GM21423 (cell line): ENCODE measurements at regions not wholly inside any gene's neighbourhood (a gene's known extent, or its start where the extent isn't known, plus 50 kb on each side); places are given as distances from the start of the nearest gene placed in this dataset.

Experiments
- ATAC-seq: cut with Tn5 transposase; IDR thresholded peaks from one replicate; pipeline ENCODE4 v1.9.1; 2021; ENCODE audit warnings: mild to moderate bottlenecking, moderate library complexity; ENCODE audit not compliant: unreplicated experiment

GRCh38 chr11:37038911-37039310 is 440.9 kb upstream of the RAG2 start:
- no peak for ATAC-seq

GRCh38 chr11:37026741-37027140 is 428.7 kb upstream of the RAG2 start:
- ATAC-seq = no peak

GRCh38 chr11:37026326-37026725 is 428.3 kb upstream of the RAG2 start:
- no peak for ATAC-seq

- ATAC-seq = no peak
These were observed 408.5 kb upstream of the RAG2 start for GRCh38 chr11:37006563-37006962.

GRCh38 chr11:37002831-37003230 is 404.8 kb upstream of the RAG2 start:
- no peak for ATAC-seq

GRCh38 chr11:36997656-36998055 is 399.6 kb upstream of the RAG2 start:
- ATAC-seq = no peak

GRCh38 chr11:36996795-36997194 is 398.8 kb upstream of the RAG2 start:
- no peak for ATAC-seq

GRCh38 chr11:36994208-36994607 is 396.2 kb upstream of the RAG2 start:
- no peak for ATAC-seq

- ATAC-seq = no peak
These were observed 390.5 kb upstream of the RAG2 start for GRCh38 chr11:36988556-36988955.

GRCh38 chr11:36985562-36985961 is 387.5 kb upstream of the RAG2 start:
- no peak for ATAC-seq

- ATAC-seq = no peak
These were observed 378.7 kb upstream of the RAG2 start for GRCh38 chr11:36976741-36977140.

GRCh38 chr11:36974771-36975170 is 376.7 kb upstream of the RAG2 start:
- ATAC-seq = no peak

GRCh38 chr11:36953976-36954375 is 355.9 kb upstream of the RAG2 start:
- no peak for ATAC-seq

GRCh38 chr11:36948460-36949127 is 350.6 kb upstream of the RAG2 start:
- ATAC-seq = no peak

GRCh38 chr11:36945384-36945783 is 347.3 kb upstream of the RAG2 start:
- no peak for ATAC-seq

GRCh38 chr11:36933481-36933880 is 335.4 kb upstream of the RAG2 start:
- no peak for ATAC-seq

GRCh38 chr11:36931139-36931538 is 333.1 kb upstream of the RAG2 start:
- no peak for ATAC-seq

- ATAC-seq = no peak
These were observed 332.2 kb upstream of the RAG2 start for GRCh38 chr11:36930256-36930655.

- ATAC-seq = no peak
These were observed 331.4 kb upstream of the RAG2 start for GRCh38 chr11:36929401-36929800.

GRCh38 chr11:36928621-36929020 is 330.6 kb upstream of the RAG2 start:
- no peak for ATAC-seq

GRCh38 chr11:36899800-36900199 is 301.8 kb upstream of the RAG2 start:
- no peak for ATAC-seq

GRCh38 chr11:36890841-36891240 is 292.8 kb upstream of the RAG2 start:
- no peak for ATAC-seq

- ATAC-seq = no peak
These were observed 292.2 kb upstream of the RAG2 start for GRCh38 chr11:36890121-36890679.
